GM19452 (cell line): ENCODE measurements at regions not wholly inside any gene's neighbourhood (a gene's known extent, or its start where the extent isn't known, plus 50 kb on each side); places are given as distances from the start of the nearest gene placed in this dataset.

ENCODE experiments used
- ATAC-seq: cut with Tn5 transposase; IDR thresholded peaks from one replicate; pipeline ENCODE4 v1.9.1; 2021; ENCODE audit not compliant: unreplicated experiment

DNA sequence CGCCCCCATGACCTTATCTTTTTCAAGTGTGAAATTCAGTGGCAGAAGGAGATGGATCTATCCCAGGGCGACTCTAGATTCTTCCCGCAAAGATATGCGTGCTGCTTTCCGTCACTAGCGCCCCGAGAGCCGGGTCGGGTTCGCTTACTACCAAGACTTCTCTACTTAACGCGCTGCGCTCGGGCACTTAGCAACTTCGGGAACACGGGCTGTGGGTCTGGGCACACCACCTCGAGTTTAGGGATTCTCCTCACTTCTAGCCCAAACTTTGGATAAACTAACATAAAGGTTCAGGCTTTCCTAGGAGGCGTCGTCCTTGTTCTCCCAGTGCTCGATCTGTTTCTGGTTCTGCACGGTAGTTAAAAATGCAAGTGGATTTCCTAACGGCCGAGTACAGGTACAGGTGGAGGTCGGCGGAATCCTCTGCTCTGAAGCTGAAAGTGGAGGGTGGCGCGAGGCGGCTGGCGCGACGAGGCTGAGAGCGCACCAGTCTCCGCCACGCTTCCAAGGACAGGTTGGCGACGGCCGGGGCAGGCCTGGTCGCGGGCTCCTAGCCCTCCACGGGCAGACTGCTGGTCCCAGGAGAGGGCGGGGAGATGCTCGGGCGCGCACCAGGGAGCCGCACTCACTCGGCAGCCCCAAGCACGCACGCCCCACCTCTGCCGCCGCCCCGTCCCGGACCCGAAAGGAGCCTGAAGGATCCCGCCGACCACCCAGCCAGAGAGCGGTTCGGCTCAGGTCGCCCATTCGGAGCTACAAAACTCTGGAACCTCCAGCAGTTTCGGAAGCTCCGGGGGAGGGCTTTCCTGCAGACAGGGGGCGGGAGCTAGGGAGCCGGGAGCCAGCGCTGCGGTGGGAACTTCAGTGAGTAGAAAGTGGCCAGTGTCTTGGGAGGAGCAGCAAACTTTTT is 100.8 kb upstream of the TENM3 start:
- ATAC-seq: no peak

DNA sequence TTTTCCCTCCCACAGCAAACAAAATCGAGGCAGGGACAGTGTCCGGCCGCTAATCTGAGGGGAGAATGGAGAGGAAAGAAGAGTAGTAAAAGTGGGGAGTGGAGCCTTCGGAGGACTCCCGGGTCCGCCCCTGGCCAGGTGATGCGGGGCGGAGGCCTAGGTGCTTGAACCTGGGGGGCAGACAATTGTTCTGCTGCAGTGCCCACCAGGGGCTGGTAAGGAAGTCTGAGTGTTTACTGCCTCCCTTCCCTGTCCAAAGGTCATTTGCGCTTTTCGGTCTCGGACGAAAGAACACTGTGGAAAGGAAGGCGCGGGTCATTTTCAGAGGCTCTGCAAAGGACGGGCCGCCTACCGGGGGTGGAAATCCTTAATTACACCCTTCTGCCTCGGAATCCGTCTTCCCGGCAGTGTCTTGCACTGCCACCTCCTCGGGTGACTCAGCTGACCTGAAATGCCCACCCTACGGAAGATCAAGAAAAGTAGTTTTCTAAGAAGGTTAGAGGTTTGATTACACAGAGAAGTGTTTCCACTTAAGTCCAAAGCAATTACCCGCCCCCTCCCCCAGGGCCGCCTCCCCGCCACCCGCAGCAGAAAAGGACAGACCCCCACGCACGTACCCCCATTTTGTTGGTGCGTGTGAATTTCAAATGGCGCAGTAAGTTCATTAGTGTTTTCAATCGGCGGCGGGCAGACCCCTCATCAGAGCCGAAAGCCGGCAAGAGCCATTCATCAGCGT is 99.9 kb upstream of the TENM3 start:
- no peak for ATAC-seq

DNA sequence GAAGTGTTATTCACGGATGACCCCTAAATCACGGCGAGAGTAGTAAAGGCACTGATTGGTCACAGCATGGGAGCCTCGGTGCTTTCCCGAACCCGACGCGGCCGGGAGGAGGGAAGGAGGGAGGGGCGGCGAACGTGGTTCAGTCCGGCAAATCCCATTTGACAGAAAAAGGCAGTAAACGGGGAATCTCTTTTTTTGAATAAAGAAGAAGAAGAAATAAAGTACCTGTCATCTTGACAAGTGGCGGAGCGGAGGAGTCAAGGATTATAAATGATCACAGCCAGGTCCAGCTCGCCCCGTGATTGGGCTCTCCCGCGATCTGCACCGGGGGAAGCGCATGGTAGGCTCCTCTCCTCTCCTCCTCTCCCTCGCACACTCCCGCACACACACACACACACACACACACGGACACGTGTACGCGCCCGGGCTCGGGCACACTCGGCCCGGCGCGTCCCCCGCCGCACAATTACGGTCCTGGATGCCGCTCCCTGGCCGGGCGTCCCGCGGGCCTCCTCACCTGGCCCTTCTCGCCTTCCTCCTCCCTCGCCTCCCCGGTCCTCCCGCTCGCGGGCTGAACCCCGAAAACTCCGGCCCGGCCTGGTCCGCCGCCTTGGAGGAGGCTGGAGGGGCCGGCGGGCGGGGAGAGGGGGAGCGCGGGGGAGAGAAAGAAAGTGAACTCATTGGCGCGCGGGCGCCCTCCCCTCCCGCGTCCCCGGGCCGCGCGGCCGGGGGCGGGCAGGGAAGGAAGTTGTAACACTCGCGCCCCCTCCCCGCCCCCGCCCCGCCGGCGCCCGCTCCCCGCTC is 99.2 kb upstream of the TENM3 start:
- peak; percentile 23 for ATAC-seq

DNA sequence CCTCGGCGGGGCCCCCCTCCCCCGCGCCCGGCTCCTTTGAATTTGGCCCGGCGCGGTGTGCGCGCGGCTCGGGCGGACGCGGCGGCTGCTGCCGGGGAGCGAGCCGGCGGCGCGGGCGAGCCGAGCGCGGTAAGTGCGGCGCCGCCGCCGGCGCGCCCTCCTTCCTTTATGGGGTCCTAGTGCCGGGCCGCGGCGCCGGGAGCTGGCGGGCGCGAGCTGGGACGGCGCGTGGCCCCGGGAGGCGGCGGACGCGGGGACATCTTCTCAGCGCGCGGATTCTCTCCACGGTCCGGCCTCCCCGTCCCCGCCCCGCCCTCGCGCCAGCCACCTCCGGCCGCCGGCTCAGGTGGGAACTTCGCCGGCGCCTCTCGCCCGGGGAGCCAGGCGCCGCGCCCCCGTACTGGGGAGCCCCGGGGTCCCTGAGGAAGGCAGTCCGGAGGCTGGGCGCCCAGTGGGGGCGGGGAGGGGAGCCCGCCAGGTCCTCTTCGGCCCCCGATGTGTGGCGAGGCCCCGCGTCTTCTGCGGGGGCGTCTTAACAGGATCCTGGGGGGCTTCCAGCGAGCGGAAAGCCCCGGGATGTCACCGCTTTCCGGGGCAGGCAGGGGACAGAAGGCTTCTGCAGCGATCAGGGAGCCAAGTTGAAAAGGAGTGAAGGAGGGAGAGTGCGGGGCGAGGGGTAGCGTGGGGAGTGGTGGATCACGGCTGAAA is 98.4 kb upstream of the TENM3 start:
- peak; percentile 45 for ATAC-seq

DNA sequence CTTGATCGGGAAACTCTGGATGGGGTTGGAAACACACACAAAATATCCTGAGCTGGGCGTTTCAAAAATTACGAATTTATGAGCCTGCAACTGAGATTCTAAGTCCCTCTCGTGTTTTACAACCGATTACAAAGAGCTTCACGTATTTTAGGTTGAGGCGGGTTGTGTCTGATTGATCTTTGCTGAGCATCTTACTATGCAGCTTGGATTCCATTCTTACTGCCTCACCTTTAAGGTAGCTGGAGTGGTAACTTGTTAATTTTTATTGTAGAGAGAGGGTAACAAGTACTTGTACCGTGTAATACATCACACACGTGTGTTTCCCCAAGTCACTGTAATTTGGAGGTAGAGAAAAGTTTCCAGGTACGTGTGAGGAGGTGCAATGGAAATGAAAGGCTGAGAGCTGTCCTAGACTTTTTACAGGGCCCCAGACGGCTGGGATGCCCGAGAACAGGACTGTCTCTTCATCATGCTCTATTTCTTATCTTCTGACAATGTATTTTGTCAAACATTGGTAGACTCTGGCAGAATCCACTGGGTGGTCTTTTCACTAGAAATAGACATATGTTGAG is 97.8 kb upstream of the TENM3 start:
- no peak for ATAC-seq

DNA sequence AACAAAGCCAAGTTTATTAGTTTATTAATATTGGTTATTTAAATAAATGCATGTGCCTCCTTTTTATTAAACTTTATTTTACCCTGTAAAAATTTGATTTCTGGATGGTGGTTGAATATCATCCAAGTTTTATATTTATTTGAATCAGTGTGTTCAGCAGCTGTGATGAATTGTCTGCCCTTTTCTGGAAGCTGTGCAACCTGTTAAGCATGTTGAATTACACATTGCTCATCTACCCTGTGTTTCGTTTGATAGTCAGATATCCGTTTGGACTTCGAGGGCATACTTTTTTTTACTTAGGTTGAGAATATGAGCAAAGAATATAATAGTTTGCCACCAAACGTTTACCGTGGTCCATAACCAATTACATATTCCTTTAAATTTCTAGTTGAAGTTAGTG is 95.8 kb upstream of the TENM3 start:
- no peak for ATAC-seq

DNA sequence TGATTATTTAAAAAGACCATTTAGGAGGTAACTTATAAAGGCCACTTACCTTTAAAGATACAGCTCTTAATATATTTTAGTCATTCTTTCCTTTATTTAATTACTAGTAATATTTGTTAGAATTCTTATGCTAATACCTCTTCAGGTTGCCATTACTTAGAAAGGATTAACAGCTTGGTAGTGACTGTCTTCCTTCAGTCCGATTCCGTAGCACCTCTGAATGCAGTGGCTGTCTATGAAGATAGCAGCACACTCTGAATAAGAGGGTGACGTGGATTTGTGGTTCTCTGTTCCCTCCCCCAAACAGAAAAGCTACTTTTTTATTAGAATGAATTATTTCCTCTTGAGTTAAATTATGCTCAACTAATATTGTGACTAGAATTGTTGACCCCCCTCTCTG is 92.6 kb upstream of the TENM3 start:
- ATAC-seq: no peak

DNA sequence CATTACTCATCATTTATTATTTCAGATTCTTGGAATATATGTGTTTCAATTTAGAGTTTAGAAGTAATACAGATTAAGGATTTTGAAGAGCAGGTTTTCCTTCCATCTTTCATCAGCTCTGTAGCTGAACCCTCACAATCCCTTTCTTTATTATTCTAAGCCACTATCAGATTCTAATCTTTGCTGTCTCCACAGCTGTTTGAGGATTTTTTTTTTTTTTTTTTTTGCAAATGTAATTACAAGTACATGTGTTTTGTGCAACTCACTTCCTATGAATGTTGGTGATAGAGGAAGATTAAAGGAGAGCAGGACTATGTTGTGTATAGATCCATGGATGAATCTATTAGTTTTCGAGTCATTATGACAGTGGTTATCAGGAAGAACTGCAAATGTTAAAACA is 87.4 kb upstream of the TENM3 start:
- no peak for ATAC-seq

DNA sequence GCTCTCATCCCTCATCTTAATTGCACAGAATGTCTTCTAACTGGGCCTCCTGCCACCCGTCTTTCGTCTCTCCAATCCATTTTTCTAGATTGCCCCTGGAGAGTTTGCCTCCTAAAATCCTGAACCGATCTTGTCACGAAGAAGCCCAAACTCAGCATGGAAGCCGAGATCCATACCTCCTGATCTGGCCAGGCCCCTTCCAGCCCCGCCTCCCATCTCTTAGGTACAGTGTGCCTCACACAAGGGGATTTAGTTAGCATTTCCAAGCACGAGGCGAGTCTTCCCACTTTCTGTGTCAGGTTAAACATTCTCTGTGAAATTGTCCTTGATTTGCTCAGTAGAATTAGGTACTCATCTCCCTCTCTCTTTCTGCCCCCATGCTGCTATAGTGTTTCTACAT is 80.0 kb upstream of the TENM3 start:
- ATAC-seq: no peak

DNA sequence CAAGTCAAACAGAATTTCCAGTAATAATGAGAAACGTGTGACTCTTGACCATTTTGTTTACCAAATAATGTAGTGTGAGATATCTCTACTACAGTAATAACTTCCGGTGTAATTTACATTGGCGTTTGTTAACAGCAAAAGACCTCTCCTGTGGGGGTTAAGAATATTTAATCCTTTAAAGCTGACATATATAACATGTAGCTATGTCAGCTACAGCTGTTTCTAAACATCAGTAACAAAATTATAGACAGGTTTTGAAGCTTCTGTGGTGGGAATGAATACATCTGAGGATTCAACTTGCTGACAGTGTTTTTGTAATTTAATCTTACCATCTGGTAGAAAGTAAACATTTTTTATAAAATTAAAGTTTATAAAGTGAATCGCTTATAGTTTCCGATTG is 73.6 kb upstream of the TENM3 start:
- ATAC-seq: no peak

DNA sequence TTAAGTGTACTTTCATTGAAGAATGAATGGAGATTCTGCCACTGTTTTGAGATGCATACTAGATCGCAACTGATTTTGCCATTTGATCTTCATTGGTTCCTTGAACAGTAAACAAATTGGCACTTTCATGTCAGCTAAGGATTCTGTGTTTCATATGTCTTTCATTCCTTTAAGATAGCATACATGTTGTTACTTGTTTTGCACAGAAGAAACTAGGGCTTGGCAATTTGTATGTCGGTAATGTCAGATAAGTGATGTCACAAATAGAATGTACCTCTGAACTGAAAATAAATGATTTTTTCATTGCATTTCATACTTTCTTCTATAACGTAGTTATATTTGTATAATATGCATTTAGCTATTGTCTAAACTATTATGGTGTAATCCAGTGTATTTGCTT is 73.2 kb upstream of the TENM3 start:
- no peak for ATAC-seq

DNA sequence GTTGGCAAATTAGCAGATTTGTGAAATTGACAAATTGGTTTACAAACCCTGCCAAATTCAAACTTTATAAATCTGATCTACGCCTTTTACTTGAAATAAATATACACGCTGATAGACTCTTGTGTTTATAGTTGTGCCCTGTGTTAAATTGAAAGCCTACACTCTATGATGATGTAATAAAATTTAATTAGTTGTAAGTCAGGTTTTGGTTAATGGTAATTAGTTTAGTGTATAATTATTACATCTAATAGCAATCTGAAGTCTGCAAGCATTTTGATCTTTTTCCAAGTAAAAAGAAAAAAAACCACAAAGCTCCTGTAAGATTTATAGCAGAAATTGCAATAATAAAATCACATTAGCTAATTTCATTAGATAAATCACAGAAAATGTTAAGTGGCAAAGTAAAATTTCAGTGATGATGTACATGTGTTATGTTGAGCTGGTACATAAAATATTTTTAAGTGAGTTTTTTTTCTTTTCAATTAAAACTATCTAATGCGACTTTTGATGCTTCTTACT is 72.7 kb upstream of the TENM3 start:
- no peak for ATAC-seq

DNA sequence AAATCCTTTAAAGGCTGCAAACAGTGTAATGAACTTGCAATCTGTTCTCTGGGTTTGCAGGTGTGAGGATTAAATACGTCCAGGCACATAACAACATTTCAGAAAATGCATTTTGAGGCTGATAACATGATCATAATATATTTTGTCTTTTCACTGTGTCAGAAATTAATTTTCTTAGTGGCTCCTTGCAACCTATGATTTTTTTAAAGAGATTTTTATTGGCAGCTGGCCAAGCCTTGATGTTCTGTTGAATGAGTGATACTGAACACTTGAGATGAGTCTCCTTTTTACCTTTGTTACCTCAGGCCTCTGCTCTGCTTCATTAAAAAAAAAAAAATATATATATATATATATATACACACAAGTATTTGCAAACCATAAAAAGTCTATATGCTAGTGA is 68.2 kb upstream of the TENM3 start:
- no peak for ATAC-seq

DNA sequence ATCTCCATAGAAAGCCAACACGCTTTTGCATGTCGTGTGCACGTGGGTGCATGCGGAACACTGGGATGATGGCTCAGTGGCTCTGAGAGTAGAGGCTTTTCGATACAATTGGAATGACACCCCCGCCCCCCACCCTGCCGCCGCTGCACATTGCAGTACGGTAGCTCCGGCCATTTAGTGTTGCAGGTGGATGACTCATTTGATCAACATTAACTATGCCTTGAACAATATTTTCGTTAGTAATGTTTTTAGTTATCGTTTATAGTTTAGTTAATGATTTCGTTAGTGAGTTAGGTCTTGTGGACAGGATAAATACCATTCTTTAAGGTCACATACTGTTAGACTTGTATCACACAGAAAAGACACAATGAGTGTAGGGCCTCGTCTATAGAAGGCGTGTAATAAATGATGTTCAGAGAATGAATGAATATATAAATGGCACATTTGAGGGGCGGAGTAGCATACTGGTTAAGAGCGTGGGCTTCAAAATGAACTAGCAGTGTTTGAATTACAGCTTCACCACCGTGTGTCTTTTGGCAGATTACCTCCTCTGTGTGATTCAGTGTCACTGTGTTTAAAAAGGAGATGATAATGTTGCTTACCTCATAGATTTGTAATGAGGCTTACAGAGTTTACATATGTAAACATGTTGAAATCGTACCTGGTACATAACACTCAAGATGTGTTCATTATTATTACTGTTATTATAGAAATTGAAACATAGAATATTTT is 67.2 kb upstream of the TENM3 start:
- ATAC-seq: no peak

DNA sequence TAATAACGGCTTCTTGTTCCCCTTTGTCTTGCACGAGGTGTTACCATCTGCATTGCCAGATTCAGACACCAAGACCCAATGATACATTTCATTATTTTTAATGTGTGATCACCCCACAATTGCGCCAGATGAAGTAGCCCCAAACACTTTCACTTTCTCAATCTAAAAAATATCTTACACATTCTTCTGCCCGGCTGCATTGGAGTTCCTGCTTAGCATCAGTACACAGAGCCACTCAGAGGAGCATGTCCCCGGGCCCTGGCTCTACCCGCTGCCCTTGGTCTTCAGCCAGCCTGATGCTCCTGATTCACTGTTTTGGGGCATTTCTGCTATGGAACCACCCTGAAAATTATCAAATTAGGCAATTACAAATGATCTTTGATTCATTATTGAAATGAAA is 66.0 kb upstream of the TENM3 start:
- ATAC-seq: no peak

DNA sequence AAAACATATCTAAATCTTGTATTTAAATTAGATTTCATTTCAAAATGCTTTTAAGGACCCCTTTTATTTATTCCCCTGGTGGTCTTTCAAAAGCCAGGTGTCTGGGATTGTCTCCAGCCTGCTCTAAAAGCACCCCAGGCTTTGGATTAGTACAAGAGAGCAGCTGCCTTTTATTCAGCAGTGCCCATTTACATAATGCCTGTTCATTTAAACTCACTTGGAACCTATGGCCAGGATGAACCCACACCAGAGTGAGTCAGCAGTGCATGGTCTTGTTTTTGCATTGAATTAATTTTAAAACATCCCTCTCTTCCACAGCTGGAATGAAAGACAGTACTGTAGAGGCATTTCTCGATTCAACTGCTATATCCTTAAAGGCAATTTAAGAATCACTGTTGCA is 64.1 kb upstream of the TENM3 start:
- ATAC-seq: no peak

DNA sequence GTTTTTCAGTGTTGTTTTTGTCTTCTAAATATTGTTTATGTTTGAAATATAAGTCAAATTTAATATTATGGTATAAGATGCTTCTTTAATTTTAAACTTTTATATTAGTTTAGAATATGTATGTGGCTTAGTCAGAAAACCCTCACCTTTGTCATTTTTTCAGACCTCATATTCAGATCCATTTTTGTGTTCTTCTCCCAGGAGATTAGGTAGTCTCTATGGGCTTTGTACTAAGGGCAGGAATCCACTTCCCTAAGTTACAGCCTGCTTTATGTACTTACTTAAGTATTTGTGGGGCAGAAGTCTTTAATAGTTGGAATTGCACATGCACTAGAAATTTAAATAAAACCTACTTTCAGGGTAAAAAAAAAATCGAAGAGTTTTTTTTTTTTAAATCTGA is 63.5 kb upstream of the TENM3 start:
- no peak for ATAC-seq

DNA sequence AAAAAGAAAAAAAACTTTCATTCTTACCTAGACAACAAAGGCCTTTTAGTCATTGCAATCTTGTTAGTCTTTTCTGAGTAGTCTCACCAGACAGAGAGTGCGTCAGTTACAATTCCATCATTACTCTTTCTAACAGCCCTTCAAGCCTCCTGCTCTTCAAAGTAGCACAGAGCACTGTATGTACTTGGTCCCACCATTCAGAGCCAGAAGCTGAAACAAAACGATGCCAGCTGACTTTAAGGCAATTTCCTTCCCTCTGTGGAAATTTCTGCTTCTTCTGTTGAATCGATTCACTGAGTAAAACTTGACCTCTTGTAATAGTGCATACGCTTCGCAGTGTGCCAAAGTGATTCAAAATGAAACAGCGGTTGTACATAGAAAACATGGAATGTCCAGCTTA is 57.7 kb upstream of the TENM3 start:
- ATAC-seq: no peak

DNA sequence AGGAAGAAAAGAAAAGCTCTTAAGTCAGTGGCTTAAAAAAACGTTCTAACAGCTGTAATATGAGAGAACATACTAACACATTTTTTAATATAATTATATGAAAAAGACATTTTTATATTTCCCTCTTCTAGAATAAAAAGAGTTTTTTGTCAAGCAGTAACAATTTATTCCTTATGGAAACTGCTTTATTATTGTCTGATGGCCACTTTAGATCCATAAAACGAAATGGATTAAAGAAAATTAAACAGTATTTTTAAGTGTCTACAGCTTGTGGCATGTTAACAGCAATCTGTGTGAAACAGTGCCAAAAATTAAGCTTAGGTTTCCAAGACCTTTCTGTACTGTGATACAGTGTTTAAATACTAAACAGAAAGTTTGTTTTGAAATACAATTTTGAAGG is 55.5 kb upstream of the TENM3 start:
- ATAC-seq: no peak

DNA sequence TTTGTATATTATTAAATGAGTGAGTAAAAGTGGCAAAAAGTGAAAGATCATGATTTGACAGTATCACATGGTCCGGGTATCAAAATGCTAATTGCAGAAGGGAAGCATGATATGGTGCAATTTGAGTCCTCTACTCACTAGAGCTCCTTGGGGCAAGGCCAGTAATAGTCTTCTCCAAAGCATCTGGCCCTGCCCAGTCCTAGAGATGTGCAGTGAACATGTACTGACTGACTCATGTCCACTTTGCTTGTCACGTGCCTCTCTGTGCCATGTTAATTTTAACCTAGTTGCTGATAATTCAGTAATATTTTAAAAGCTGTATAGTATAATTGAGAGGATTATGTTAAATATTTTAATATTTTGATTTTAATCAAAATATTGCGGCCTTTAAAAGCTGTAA is 54.6 kb upstream of the TENM3 start:
- ATAC-seq: no peak
